Liver (tissue), 8 donors: ENCODE measurements at regions not wholly inside any gene's neighbourhood (a gene's known extent, or its start where the extent isn't known, plus 50 kb on each side); places are given as distances from the start of the nearest gene placed in this dataset.

Source experiments
- DNase-seq: peaks from one replicate; pipeline ENCODE4 v3.0.0-alpha.2; 2017; ENCODE audit warnings: low spot score
- H3K27ac ChIP-seq, 2 donors: one replicate each; pipeline ENCODE4 v1.7.0; 2013; ENCODE audit warnings: inconsistent platforms in 2 of 2, low read length in 2 of 2, control low read depth in 1 of 2, low read depth in 1 of 2, mild to moderate bottlenecking in 1 of 2
- H3K27me3 ChIP-seq, 4 donors: one replicate each; pipeline versions ENCODE4 v1.6.1 to v1.7.0; 2013; ENCODE audit warnings: low read length in 3 of 4, inconsistent platforms in 1 of 4, mild to moderate bottlenecking in 1 of 4, moderate library complexity in 1 of 4; ENCODE audit not compliant: control insufficient read depth in 4 of 4, insufficient read depth in 4 of 4
- H3K36me3 ChIP-seq, 4 donors: one replicate each; pipeline versions ENCODE4 v1.6.1 to v1.7.0; 2013; ENCODE audit warnings: low read length in 3 of 4, mild to moderate bottlenecking in 3 of 4, low read depth in 1 of 4, moderate library complexity in 1 of 4; ENCODE audit not compliant: control insufficient read depth in 4 of 4, insufficient read depth in 3 of 4
- H3K4me1 ChIP-seq, 4 donors: one replicate each; pipeline versions ENCODE4 v1.6.1 to v1.7.0; 2013; ENCODE audit warnings: low read length in 3 of 4, mild to moderate bottlenecking in 3 of 4, moderate library complexity in 1 of 4; ENCODE audit not compliant: control insufficient read depth in 4 of 4, insufficient read depth in 4 of 4
- H3K4me3 ChIP-seq, 3 donors: one replicate each; pipeline versions ENCODE4 v1.6.1 to v1.7.0; 2013; ENCODE audit warnings: low read length in 3 of 3, control low read depth in 1 of 3, low read depth in 1 of 3, mild to moderate bottlenecking in 1 of 3
- H3K9ac ChIP-seq, 2 donors: one replicate each; pipeline ENCODE4 v1.7.0; 2013; ENCODE audit warnings: low read length in 2 of 2, mild to moderate bottlenecking in 2 of 2, moderate library complexity in 2 of 2, control low read depth in 1 of 2, low read depth in 1 of 2
- H3K9me3 ChIP-seq, 4 donors: one replicate each; pipeline versions ENCODE4 v1.6.1 to v1.7.0; 2013; ENCODE audit warnings: low read length in 3 of 4; ENCODE audit not compliant: control insufficient read depth in 4 of 4
- ATF3 ChIP-seq: IDR thresholded peaks from 2 replicates; pipeline ENCODE4 v1.6.1; 2016; ENCODE audit warnings: antibody characterized with exemption
- CTCF ChIP-seq: fragments of 150-350 bp; IDR thresholded peaks from 2 replicates; pipeline ENCODE4 v1.5.1; 2017; ENCODE audit warnings: improper control_type of control experiment, low read depth, low read length; ENCODE audit not compliant: missing input control
- FOXA1 ChIP-seq: IDR thresholded peaks from 2 replicates; pipeline ENCODE4 v1.6.1; 2016; ENCODE audit warnings: antibody characterized with exemption
- FOXA2 ChIP-seq: IDR thresholded peaks from 2 replicates; pipeline ENCODE4 v1.6.1; 2016; ENCODE audit warnings: antibody characterized with exemption
- GABPA ChIP-seq, 2 donors: IDR thresholded peaks in 1 of 2; conservative IDR thresholded peaks in 1 of 2; 2 replicates each; pipeline ENCODE4 v1.6.1; 2016; ENCODE audit warnings: antibody characterized with exemption in 2 of 2, mild to moderate bottlenecking in 1 of 2, moderate library complexity in 1 of 2
- HNF4A ChIP-seq, 2 donors: conservative IDR thresholded peaks; 2 replicates each; pipeline ENCODE4 v1.6.1; 2016; ENCODE audit warnings: antibody characterized with exemption in 2 of 2, mild to moderate bottlenecking in 2 of 2
- HNF4G ChIP-seq: IDR thresholded peaks from 2 replicates; pipeline ENCODE4 v1.6.1; 2016; ENCODE audit warnings: antibody characterized with exemption
- JUND ChIP-seq, 2 donors: IDR thresholded peaks; 2 replicates each; pipeline ENCODE4 v1.6.1; 2016; ENCODE audit warnings: antibody characterized with exemption in 2 of 2
- NR2F2 ChIP-seq: IDR thresholded peaks from 2 replicates; pipeline ENCODE4 v1.6.1; 2016; ENCODE audit warnings: antibody characterized with exemption
- RAD21 ChIP-seq, 2 donors: IDR thresholded peaks; 2 replicates each; pipeline ENCODE4 v1.6.1; 2016; ENCODE audit warnings: antibody characterized with exemption in 2 of 2, mild to moderate bottlenecking in 2 of 2
- REST ChIP-seq: IDR thresholded peaks from 2 replicates; pipeline ENCODE4 v1.6.1; 2016; ENCODE audit warnings: antibody characterized with exemption, mild to moderate bottlenecking
- RXRA ChIP-seq, 2 donors: IDR thresholded peaks; 2 replicates each; pipeline ENCODE4 v1.6.1; 2017 to 2018; ENCODE audit warnings: antibody characterized with exemption in 2 of 2, mild to moderate bottlenecking in 1 of 2
- SP1 ChIP-seq: IDR thresholded peaks from 2 replicates; pipeline ENCODE4 v1.6.1; 2018; ENCODE audit warnings: antibody characterized with exemption, mild to moderate bottlenecking
- TAF1 ChIP-seq: conservative IDR thresholded peaks from 2 replicates; pipeline ENCODE4 v1.6.1; 2016; ENCODE audit warnings: antibody characterized with exemption, mild to moderate bottlenecking
- YY1 ChIP-seq: IDR thresholded peaks from 2 replicates; pipeline ENCODE4 v1.6.1; 2016; ENCODE audit warnings: antibody characterized with exemption, mild to moderate bottlenecking
- ZBTB33 ChIP-seq: IDR thresholded peaks from 2 replicates; pipeline ENCODE4 v1.6.1; 2016; ENCODE audit warnings: antibody characterized with exemption
- WGBS: extraction: QIAGEN DNeasy Blood & Tissue Kit; methylation state at CpG from one replicate; pipeline ENCODE4 v1.1.7; 2013; 5-methylcytosine and 5-hydroxymethylcytosine counted together
- donor health status: healthy.
- donor health status: healthy.
- donor health status: healthy.
- donor health status: healthy.
- donor health status: healthy.

DNA sequence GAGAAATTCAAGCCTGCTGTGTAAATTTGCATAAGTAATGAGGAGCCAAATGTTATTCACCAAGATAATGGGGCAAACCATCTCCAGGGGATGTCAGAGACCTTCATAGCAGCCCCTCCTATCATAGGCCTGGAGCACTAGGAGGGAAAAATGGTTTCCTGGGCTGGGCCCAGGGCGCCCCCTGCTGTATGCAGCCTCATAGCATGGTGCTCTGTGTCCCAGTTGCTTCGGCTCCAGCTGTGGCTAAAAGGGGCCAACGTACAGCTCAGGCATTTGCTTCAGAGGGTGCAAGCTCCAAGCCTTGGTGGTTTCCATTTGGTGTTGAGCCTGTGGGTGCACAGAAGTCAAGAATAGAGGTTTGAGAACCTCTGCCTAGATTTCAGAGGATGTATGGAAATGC, 859.3 kb downstream of the RPA4 start:
- no peak overlapping the region for H3K27ac ChIP-seq
- no peak overlapping the region for H3K9ac ChIP-seq
- H3K27me3 ChIP-seq: no peaks in the 10 kb centered on the region
- H3K4me3 ChIP-seq: no peak overlapping the region
- TF ChIP-seq ATF3: no peak
- TF ChIP-seq TAF1: no peak
- no peak for TF ChIP-seq FOXA2
- no peak for TF ChIP-seq NR2F2
- peak; percentile 30 to 56 for TF ChIP-seq RAD21 (IDR thresholded peaks at IDR 0.05)
- no peak for TF ChIP-seq ZBTB33
- TF ChIP-seq REST: no peak
- TF ChIP-seq CTCF: peak; percentile 16
- 78% methylated on average over 3 of the region's 3 CpGs for WGBS
- no peak for DNase-seq
- no peaks in the 10 kb centered on the region for H3K4me1 ChIP-seq
- H3K36me3 ChIP-seq: no peaks in the 10 kb centered on the region
- H3K9me3 ChIP-seq: no peaks in the 10 kb centered on the region

- no peak overlapping the region for H3K9ac ChIP-seq
- H3K27me3 ChIP-seq: no peaks in the 10 kb centered on the region
- WGBS: 76% methylated on average over 7 of the region's 7 CpGs
- DNase-seq: no peak
- no peaks in the 10 kb centered on the region for H3K9me3 ChIP-seq
- no peaks in the 10 kb centered on the region for H3K36me3 ChIP-seq
- no peaks in the 10 kb centered on the region for H3K4me1 ChIP-seq
- H3K27ac ChIP-seq: no peak overlapping the region
- H3K4me3 ChIP-seq: no peak overlapping the region
- no peak for TF ChIP-seq REST
- no peak for TF ChIP-seq NR2F2
- no peak for TF ChIP-seq ATF3
- no peak for TF ChIP-seq YY1
- TF ChIP-seq RXRA (IDR thresholded peaks at IDR 0.05): no peak
- no peak for TF ChIP-seq CTCF
- TF ChIP-seq HNF4G: no peak
- no peak for TF ChIP-seq FOXA1
- no peak for TF ChIP-seq ZBTB33
- TF ChIP-seq SP1: no peak
- TF ChIP-seq FOXA2: no peak
- TF ChIP-seq JUND (IDR thresholded peaks at IDR 0.05): no peak
- no peak for TF ChIP-seq GABPA (IDR thresholded peaks at IDR 0.05 in 1 of 2, conservative IDR thresholded peaks at IDR 0.05 in 1 of 2)
- TF ChIP-seq HNF4A (conservative IDR thresholded peaks at IDR 0.05): no peak
These were observed 863.6 kb downstream of the RPA4 start for GRCh38 chrX:97747346-97747745.
